Keratinocyte (primary cell): ENCODE measurements at regions not wholly inside any gene's neighbourhood (a gene's known extent, or its start where the extent isn't known, plus 50 kb on each side); places are given as distances from the start of the nearest gene placed in this dataset.

Source experiments
- DNase-seq: peaks from one replicate; pipeline ENCODE4 v3.0.0-alpha.2; 2011; ENCODE audit warnings: low read depth, missing footprints, low spot score
- FAIRE-seq: peaks from 2 replicates; lab custom pipeline; 2011; peaks lifted over from hg19 to GRCh38; lab: Jason Lieb, UNC
- H2AFZ ChIP-seq: 2 replicates; pipeline ENCODE4 v1.6.0; 2012; ENCODE audit warnings: low read length, control low read depth, inconsistent platforms; ENCODE audit not compliant: control insufficient read depth
- H3K27ac ChIP-seq: 2 replicates; pipeline ENCODE4 v1.5.1; 2011; ENCODE audit warnings: low read length; ENCODE audit not compliant: control insufficient read depth, insufficient read depth
- H3K27me3 ChIP-seq: 3 replicates; pipeline ENCODE4 v1.6.0; 2011; ENCODE audit warnings: low read length; ENCODE audit not compliant: control insufficient read depth, insufficient read depth; ENCODE audit errors: extremely low read depth
- H3K36me3 ChIP-seq, 2 experiments: 2 replicates in 1 of 2; 3 replicates in 1 of 2; pipeline ENCODE4 v1.5.1; 2011; ENCODE audit warnings: low read length in 2 of 2, mild to moderate bottlenecking in 1 of 2; ENCODE audit not compliant: control insufficient read depth in 2 of 2, insufficient read depth in 2 of 2; ENCODE audit errors: extremely low read depth in 1 of 2
- H3K4me1 ChIP-seq: 3 replicates; pipeline ENCODE4 v1.5.1; 2011; ENCODE audit warnings: low read length; ENCODE audit not compliant: control insufficient read depth, insufficient read depth; ENCODE audit errors: extremely low read depth
- H3K4me2 ChIP-seq: 3 replicates; pipeline ENCODE4 v1.6.0; 2011; ENCODE audit warnings: low read depth, low read length; ENCODE audit not compliant: control insufficient read depth, insufficient read depth; ENCODE audit errors: extremely low read depth
- H3K4me3 ChIP-seq, 3 experiments: fragments of 200-600 bp in 1 of 3; sonication (generic) in 1 of 3; 2 replicates in 2 of 3; 3 replicates in 1 of 3; pipeline ENCODE4 v1.5.1; 2011 to 2016; ENCODE audit warnings: low read length in 3 of 3, mild to moderate bottlenecking in 3 of 3, control low read depth in 2 of 3, inconsistent platforms in 1 of 3, low read depth in 1 of 3, mixed read lengths in 1 of 3, mixed run types in 1 of 3, moderate library complexity in 1 of 3; ENCODE audit not compliant: control insufficient read depth in 2 of 3, insufficient read depth in 2 of 3; ENCODE audit errors: extremely low read depth in 1 of 3
- H3K79me2 ChIP-seq: 2 replicates; pipeline ENCODE4 v1.6.0; 2012; ENCODE audit warnings: low read length; ENCODE audit not compliant: control insufficient read depth, insufficient read depth
- H3K9ac ChIP-seq: 3 replicates; pipeline ENCODE4 v1.6.0; 2011; ENCODE audit warnings: low read length; ENCODE audit not compliant: control insufficient read depth, insufficient read depth; ENCODE audit errors: extremely low read depth
- H3K9me1 ChIP-seq: 3 replicates; pipeline ENCODE4 v1.6.0; 2011; ENCODE audit warnings: low read length; ENCODE audit not compliant: control insufficient read depth, insufficient read depth; ENCODE audit errors: extremely low read depth
- H3K9me3 ChIP-seq: 2 replicates; pipeline ENCODE4 v1.5.1; 2012; ENCODE audit warnings: low read depth, low read length; ENCODE audit not compliant: control insufficient read depth
- H4K20me1 ChIP-seq: 3 replicates; pipeline ENCODE4 v1.6.0; 2011; ENCODE audit warnings: low read length; ENCODE audit not compliant: control insufficient read depth, insufficient read depth; ENCODE audit errors: extremely low read depth
- CTCF ChIP-seq, 3 experiments: IDR thresholded peaks in 1 of 3; conservative IDR thresholded peaks in 1 of 3; optimal IDR thresholded peaks in 1 of 3; 2 replicates in 2 of 3; 3 replicates in 1 of 3; pipeline versions ENCODE3 to v1.5.1; 2011; ENCODE audit warnings: low read length in 3 of 3, mild to moderate bottlenecking in 3 of 3, moderate library complexity in 2 of 3, control low read depth in 1 of 3, inconsistent platforms in 1 of 3; ENCODE audit not compliant: insufficient read depth in 2 of 3; ENCODE audit errors: extremely low read depth in 1 of 3
- EZH2 ChIP-seq: IDR thresholded peaks from one replicate; pipeline ENCODE4 v1.6.1; 2012; ENCODE audit warnings: inconsistent platforms, mild to moderate bottlenecking, low read length, moderate library complexity
- dilution Hi-C: fragments of 300-500 bp; cut with MboI; formaldehyde crosslinking; loops from one replicate; pipeline ENCODE4 v1.7.0; 2020; ENCODE audit warnings: low sequenced_read_pairs; ENCODE audit not compliant: extremely low pct_ligation_motif_present

GRCh38 chr19:28386470-28386869, 826.5 kb downstream of the UQCRFS1 start:
- TF ChIP-seq CTCF (optimal IDR thresholded peaks at IDR 0.05 in 1 of 3, IDR thresholded peaks at IDR 0.05 in 1 of 3, conservative IDR thresholded peaks at IDR 0.05 in 1 of 3; ENCODE audit: extremely low read depth in 1 of 3, insufficient read depth in 2 of 3, low read length in 3 of 3), result no peak
- TF ChIP-seq EZH2, result no peak
- Histone ChIP-seq H3K79me2 (no peaks in the 10 kb centered on the region), H3K27me3 (no peaks in the 10 kb centered on the region), H3K9ac (no peak overlapping the region), H3K9me1 (no peaks in the 10 kb centered on the region), H3K9me3 (peaks cover 3% of the 10 kb centered on the region), H3K4me2 (no peak overlapping the region), H3K4me1 (no peaks in the 10 kb centered on the region), H3K27ac (no peak overlapping the region), H3K36me3 (no peaks in the 10 kb centered on the region), H2AFZ (no peak overlapping the region), H4K20me1 (no peaks in the 10 kb centered on the region), H3K4me3 (no peak overlapping the region)
- DNase-seq (no peak), FAIRE-seq (no peak)
- dilution Hi-C loops, result no loop called here

- Histone ChIP-seq H3K4me2 (no peak overlapping the region), H3K4me1 (no peaks in the 10 kb centered on the region), H3K79me2 (no peaks in the 10 kb centered on the region), H2AFZ (no peak overlapping the region), H3K9me3 (peaks cover 5% of the 10 kb centered on the region), H3K36me3 (no peaks in the 10 kb centered on the region), H3K27ac (no peak overlapping the region), H4K20me1 (no peaks in the 10 kb centered on the region), H3K9me1 (no peaks in the 10 kb centered on the region), H3K27me3 (no peaks in the 10 kb centered on the region), H3K4me3 (no peak overlapping the region), H3K9ac (no peak overlapping the region)
- dilution Hi-C loops, result no loop called here
- TF ChIP-seq EZH2 (no peak), CTCF (optimal IDR thresholded peaks at IDR 0.05 in 1 of 3, IDR thresholded peaks at IDR 0.05 in 1 of 3, conservative IDR thresholded peaks at IDR 0.05 in 1 of 3; ENCODE audit: extremely low read depth in 1 of 3, insufficient read depth in 2 of 3, low read length in 3 of 3) (no peak)
- DNase-seq, result no peak
- no peak for FAIRE-seq
These were observed 826.9 kb downstream of the UQCRFS1 start for GRCh38 chr19:28386066-28386465.
